T1000 (cell line): ENCODE measurements at regions not wholly inside any gene's neighbourhood (a gene's known extent, or its start where the extent isn't known, plus 50 kb on each side); places are given as distances from the start of the nearest gene placed in this dataset.

ENCODE experiments used
- DNase-seq: peaks from one replicate; lab custom pipeline; 2025; ENCODE audit warnings: mixed read lengths; lab: John Stamatoyannopoulos, UW

- DNase-seq: no peak
Observed at GRCh38 chr2:155384555-155385123, 686.1 kb downstream of the KCNJ3 start.

GRCh38 chr2:155382776-155383175, 684.3 kb downstream of the KCNJ3 start:
- no peak for DNase-seq

- no peak for DNase-seq
Observed at GRCh38 chr2:155381436-155381835, 682.9 kb downstream of the KCNJ3 start.

- DNase-seq: no peak
Observed at GRCh38 chr2:155379494-155379893, 681.0 kb downstream of the KCNJ3 start.

- no peak for DNase-seq
Observed at GRCh38 chr2:155377931-155378444, 679.5 kb downstream of the KCNJ3 start.

GRCh38 chr2:155377266-155377680, 678.8 kb downstream of the KCNJ3 start:
- no peak for DNase-seq

GRCh38 chr2:155372969-155373368, 674.5 kb downstream of the KCNJ3 start:
- no peak for DNase-seq

- DNase-seq: no peak
Observed at GRCh38 chr2:155368934-155369333, 670.4 kb downstream of the KCNJ3 start.

- no peak for DNase-seq
Observed at GRCh38 chr2:155364766-155365165, 666.3 kb downstream of the KCNJ3 start.

GRCh38 chr2:155363349-155363888, 664.9 kb downstream of the KCNJ3 start:
- DNase-seq: no peak

GRCh38 chr2:155357172-155357571, 658.7 kb downstream of the KCNJ3 start:
- DNase-seq: no peak

- no peak for DNase-seq
Observed at GRCh38 chr2:155356250-155356649, 657.8 kb downstream of the KCNJ3 start.

GRCh38 chr2:155350783-155351580, 652.5 kb downstream of the KCNJ3 start:
- no peak for DNase-seq

GRCh38 chr2:155332016-155332415, 633.5 kb downstream of the KCNJ3 start:
- no peak for DNase-seq

GRCh38 chr2:155320236-155320635, 621.7 kb downstream of the KCNJ3 start:
- DNase-seq: no peak

- no peak for DNase-seq
Observed at GRCh38 chr2:155318710-155319109, 620.2 kb downstream of the KCNJ3 start.

- DNase-seq: no peak
Observed at GRCh38 chr2:155315768-155316167, 617.3 kb downstream of the KCNJ3 start.

GRCh38 chr2:155310589-155310988, 612.1 kb downstream of the KCNJ3 start:
- DNase-seq: no peak

GRCh38 chr2:155309483-155309882, 611.0 kb downstream of the KCNJ3 start:
- no peak for DNase-seq

- DNase-seq: no peak
Observed at GRCh38 chr2:155308367-155309009, 610.0 kb downstream of the KCNJ3 start.

- DNase-seq: no peak
Observed at GRCh38 chr2:155301221-155301620, 602.7 kb downstream of the KCNJ3 start.

- no peak for DNase-seq
Observed at GRCh38 chr2:155298001-155298400, 599.5 kb downstream of the KCNJ3 start.

GRCh38 chr2:155294358-155294757, 595.9 kb downstream of the KCNJ3 start:
- DNase-seq: no peak
